ENCODE measurements at regions not wholly inside any gene's neighbourhood (a gene's known extent, or its start where the extent isn't known, plus 50 kb on each side); places are given as distances from the start of the nearest gene placed in this dataset.

GRCh38 chr7:138196971-138197896, 121.0 kb downstream of the AKR1D1 start:
- no peak overlapping the region for H3K4me3 ChIP-seq (ENCODE audit: control insufficient read depth, low read depth, low read length)
- TF ChIP-seq, protein P1, sequence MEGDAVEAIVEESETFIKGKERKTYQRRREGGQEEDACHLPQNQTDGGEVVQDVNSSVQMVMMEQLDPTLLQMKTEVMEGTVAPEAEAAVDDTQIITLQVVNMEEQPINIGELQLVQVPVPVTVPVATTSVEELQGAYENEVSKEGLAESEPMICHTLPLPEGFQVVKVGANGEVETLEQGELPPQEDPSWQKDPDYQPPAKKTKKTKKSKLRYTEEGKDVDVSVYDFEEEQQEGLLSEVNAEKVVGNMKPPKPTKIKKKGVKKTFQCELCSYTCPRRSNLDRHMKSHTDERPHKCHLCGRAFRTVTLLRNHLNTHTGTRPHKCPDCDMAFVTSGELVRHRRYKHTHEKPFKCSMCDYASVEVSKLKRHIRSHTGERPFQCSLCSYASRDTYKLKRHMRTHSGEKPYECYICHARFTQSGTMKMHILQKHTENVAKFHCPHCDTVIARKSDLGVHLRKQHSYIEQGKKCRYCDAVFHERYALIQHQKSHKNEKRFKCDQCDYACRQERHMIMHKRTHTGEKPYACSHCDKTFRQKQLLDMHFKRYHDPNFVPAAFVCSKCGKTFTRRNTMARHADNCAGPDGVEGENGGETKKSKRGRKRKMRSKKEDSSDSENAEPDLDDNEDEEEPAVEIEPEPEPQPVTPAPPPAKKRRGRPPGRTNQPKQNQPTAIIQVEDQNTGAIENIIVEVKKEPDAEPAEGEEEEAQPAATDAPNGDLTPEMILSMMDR (conservative IDR thresholded peaks at IDR 0.05; ENCODE audit: control insufficient read depth, insufficient read depth, low read depth, low read length): no peak
- DNase-seq (ENCODE audit: low read depth): no peak

- TF ChIP-seq, protein P1 (conservative IDR thresholded peaks at IDR 0.05; ENCODE audit: control insufficient read depth, insufficient read depth, low read depth, low read length): no peak
- DNase-seq (ENCODE audit: low read depth): no peak
- no peak overlapping the region for H3K4me3 ChIP-seq (ENCODE audit: control insufficient read depth, low read depth, low read length)
Observed at GRCh38 chr7:138204285-138204981, 128.2 kb downstream of the AKR1D1 start.

GRCh38 chr7:138204982-138205298, 128.7 kb downstream of the AKR1D1 start:
- TF ChIP-seq, protein P1 (conservative IDR thresholded peaks at IDR 0.05; ENCODE audit: control insufficient read depth, insufficient read depth, low read depth, low read length): no peak
- no peak overlapping the region for H3K4me3 ChIP-seq (ENCODE audit: control insufficient read depth, low read depth, low read length)
- no peak for DNase-seq (ENCODE audit: low read depth)

DNA sequence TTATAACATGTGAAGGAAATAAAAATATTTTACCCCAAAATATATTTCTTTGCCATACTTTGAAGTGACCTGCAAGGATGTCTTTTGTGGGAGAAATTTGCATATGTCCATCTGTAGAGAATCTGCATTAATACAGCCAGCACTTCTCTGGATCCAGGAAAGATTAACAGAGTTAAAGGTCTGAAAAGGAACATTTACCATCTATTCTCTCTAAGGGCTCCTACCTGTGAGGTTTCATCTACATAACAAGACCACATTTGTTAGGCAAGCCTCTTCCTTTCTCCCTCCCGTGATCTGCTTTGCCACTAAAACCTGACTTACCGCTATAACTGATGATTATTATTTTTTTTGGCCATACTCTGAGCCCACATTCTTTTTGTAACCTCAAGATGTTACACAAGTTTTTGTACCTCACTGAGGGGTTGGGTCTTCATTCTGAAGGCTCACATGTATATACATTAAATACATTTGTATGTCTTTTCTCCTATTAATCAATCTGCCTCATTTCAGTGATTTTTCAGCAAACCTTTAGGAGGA, 129.4 kb downstream of the AKR1D1 start:
- TF ChIP-seq, protein P1 (conservative IDR thresholded peaks at IDR 0.05; ENCODE audit: control insufficient read depth, insufficient read depth, low read depth, low read length): no peak
- no peak for DNase-seq (ENCODE audit: low read depth)
- H3K4me3 ChIP-seq (ENCODE audit: control insufficient read depth, low read depth, low read length): no peak overlapping the region

- TF ChIP-seq, protein P1 (conservative IDR thresholded peaks at IDR 0.05; ENCODE audit: control insufficient read depth, insufficient read depth, low read depth, low read length): no peak
- no peak overlapping the region for H3K4me3 ChIP-seq (ENCODE audit: control insufficient read depth, low read depth, low read length)
- no peak for DNase-seq (ENCODE audit: low read depth)
Observed at GRCh38 chr7:138207555-138207971, 131.3 kb downstream of the AKR1D1 start.

GRCh38 chr7:138208142-138208570, 131.9 kb downstream of the AKR1D1 start:
- TF ChIP-seq, protein P1 (conservative IDR thresholded peaks at IDR 0.05; ENCODE audit: control insufficient read depth, insufficient read depth, low read depth, low read length): no peak
- H3K4me3 ChIP-seq (ENCODE audit: control insufficient read depth, low read depth, low read length): no peak overlapping the region
- no peak for DNase-seq (ENCODE audit: low read depth)

Data from fibroblast of mammary gland (primary cell).